Nephron progenitor cell (in vitro differentiated cells): ENCODE measurements at regions not wholly inside any gene's neighbourhood (a gene's known extent, or its start where the extent isn't known, plus 50 kb on each side); places are given as distances from the start of the nearest gene placed in this dataset.

Source experiments
- DNase-seq: peaks from one replicate; pipeline ENCODE4 v3.0.0; 2021
- H3K27ac Mint-ChIP-seq: 2 replicates; pipeline ENCODE4 v1.8.0; 2021; ENCODE audit warnings: mild to moderate bottlenecking, moderate library complexity, mixed read lengths
- H3K27me3 Mint-ChIP-seq: 2 replicates; pipeline ENCODE4 v1.8.0; 2021; ENCODE audit warnings: mild to moderate bottlenecking, low read depth, mixed read lengths; ENCODE audit not compliant: poor library complexity
- H3K36me3 Mint-ChIP-seq: 2 replicates; pipeline ENCODE4 v1.8.0; 2021; ENCODE audit warnings: low read depth, mixed read lengths
- H3K4me1 Mint-ChIP-seq: 2 replicates; pipeline ENCODE4 v1.8.0; 2021; ENCODE audit warnings: mixed read lengths
- H3K4me3 Mint-ChIP-seq: 2 replicates; pipeline ENCODE4 v1.8.0; 2021; ENCODE audit warnings: mild to moderate bottlenecking, moderate library complexity, mixed read lengths
- H3K9me3 Mint-ChIP-seq: 2 replicates; pipeline ENCODE4 v1.8.0; 2021; ENCODE audit warnings: mild to moderate bottlenecking, moderate library complexity, mixed read lengths
- TF ChIP-seq, protein P1 (sequence below): fragments of 200-600 bp; sonication (generic); IDR thresholded peaks from 2 replicates; pipeline ENCODE4 v1.5.0; 2021; ENCODE audit warnings: antibody characterized with exemption

DNA sequence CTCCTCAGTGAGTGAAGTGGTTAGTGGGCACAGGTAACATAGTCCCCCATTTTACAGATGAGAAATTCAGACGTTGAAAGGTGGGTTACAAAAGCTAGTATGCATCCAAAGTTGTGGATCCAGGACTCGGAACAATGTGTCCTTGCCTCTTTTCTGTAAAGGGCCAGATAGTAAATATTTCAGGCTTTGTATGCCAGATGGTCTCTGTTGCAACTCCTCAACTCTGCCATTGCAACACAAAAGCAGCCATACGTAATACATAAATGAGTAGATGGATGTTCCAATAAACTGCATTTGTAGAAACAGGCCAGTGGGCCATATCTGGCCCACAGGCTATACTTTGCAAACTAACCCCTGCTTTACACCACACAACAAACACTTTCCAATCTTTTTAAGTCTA is 166.6 kb upstream of the PKDCC start:
- TF ChIP-seq, protein P1, sequence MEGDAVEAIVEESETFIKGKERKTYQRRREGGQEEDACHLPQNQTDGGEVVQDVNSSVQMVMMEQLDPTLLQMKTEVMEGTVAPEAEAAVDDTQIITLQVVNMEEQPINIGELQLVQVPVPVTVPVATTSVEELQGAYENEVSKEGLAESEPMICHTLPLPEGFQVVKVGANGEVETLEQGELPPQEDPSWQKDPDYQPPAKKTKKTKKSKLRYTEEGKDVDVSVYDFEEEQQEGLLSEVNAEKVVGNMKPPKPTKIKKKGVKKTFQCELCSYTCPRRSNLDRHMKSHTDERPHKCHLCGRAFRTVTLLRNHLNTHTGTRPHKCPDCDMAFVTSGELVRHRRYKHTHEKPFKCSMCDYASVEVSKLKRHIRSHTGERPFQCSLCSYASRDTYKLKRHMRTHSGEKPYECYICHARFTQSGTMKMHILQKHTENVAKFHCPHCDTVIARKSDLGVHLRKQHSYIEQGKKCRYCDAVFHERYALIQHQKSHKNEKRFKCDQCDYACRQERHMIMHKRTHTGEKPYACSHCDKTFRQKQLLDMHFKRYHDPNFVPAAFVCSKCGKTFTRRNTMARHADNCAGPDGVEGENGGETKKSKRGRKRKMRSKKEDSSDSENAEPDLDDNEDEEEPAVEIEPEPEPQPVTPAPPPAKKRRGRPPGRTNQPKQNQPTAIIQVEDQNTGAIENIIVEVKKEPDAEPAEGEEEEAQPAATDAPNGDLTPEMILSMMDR = no peak
- DNase-seq = no peak
- Mint-ChIP-seq H3K36me3 (no peaks in the 10 kb centered on the region), H3K27ac (no peak overlapping the region), H3K4me1 (peaks cover 46% of the 10 kb centered on the region), H3K4me3 (no peak overlapping the region), H3K9me3 (no peaks in the 10 kb centered on the region), H3K27me3 (peaks cover 79% of the 10 kb centered on the region)

DNA sequence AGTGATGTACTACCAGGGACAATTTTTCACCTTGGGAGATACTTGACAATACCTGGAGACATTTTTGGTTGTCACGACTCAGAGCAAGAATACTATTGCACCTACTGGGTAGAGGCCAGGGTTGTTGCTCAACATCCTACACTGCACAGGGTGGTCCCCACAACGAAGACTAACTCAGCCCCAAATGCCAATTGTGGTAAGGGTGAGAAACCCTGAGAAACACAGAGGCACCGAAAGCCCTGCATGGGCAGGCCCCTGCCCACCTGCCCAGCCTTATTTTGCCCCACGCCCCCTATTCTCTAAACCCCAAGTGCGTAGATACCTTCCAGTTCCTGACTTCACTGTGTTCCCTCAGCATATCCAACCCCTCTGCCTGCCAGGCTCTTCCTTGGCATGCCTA is 163.1 kb upstream of the PKDCC start:
- no peak overlapping the region for H3K4me3 Mint-ChIP-seq
- peaks cover 89% of the 10 kb centered on the region for H3K27me3 Mint-ChIP-seq
- no peak for DNase-seq
- H3K9me3 Mint-ChIP-seq = peaks cover 14% of the 10 kb centered on the region
- H3K36me3 Mint-ChIP-seq = no peaks in the 10 kb centered on the region
- no peak overlapping the region for H3K27ac Mint-ChIP-seq
- peaks cover 20% of the 10 kb centered on the region for H3K4me1 Mint-ChIP-seq
- TF ChIP-seq, protein P1 = no peak

DNA sequence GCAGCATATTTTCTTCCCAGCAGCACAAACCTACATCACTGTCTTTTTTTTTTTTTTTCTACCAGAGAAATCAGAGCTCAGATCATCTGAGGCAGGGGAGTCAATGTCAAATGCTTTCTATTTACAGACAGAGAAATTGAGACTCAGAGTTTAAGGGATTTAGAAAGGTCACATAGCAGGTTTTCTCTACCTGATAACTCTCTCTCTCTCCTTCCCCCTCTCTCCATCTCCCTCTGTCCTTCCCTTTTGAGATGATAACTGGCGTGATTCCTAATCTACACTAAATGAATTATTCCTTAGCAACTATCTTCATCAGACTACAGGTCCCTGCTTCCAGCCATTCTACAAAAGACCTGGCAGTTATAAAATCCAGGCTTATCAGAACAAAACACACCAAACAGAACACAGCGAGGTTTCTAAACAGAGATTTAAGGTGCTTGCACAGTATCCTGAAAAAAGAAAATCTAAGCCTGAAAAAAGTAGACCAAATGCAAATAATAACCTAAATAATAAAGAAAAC is 161.6 kb upstream of the PKDCC start:
- peaks cover 94% of the 10 kb centered on the region for H3K27me3 Mint-ChIP-seq
- no peaks in the 10 kb centered on the region for H3K36me3 Mint-ChIP-seq
- no peak overlapping the region for H3K27ac Mint-ChIP-seq
- TF ChIP-seq, protein P1 = no peak
- DNase-seq = no peak
- peaks cover 5% of the 10 kb centered on the region for H3K4me1 Mint-ChIP-seq
- peaks cover 14% of the 10 kb centered on the region for H3K9me3 Mint-ChIP-seq
- H3K4me3 Mint-ChIP-seq = no peak overlapping the region

- Mint-ChIP-seq H3K4me1 (peaks cover 5% of the 10 kb centered on the region), H3K36me3 (no peaks in the 10 kb centered on the region), H3K4me3 (no peak overlapping the region), H3K9me3 (peaks cover 14% of the 10 kb centered on the region), H3K27ac (no peak overlapping the region), H3K27me3 (peaks cover 95% of the 10 kb centered on the region)
- DNase-seq = no peak
- TF ChIP-seq, protein P1 = no peak
These were observed 161.1 kb upstream of the PKDCC start for GRCh38 chr2:41886757-41887156.

- peaks cover 93% of the 10 kb centered on the region for H3K27me3 Mint-ChIP-seq
- no peak overlapping the region for H3K27ac Mint-ChIP-seq
- H3K9me3 Mint-ChIP-seq = peaks cover 14% of the 10 kb centered on the region
- no peaks in the 10 kb centered on the region for H3K4me1 Mint-ChIP-seq
- TF ChIP-seq, protein P1 = no peak
- DNase-seq = no peak
- no peak overlapping the region for H3K4me3 Mint-ChIP-seq
- no peaks in the 10 kb centered on the region for H3K36me3 Mint-ChIP-seq
These were observed 157.5 kb upstream of the PKDCC start for GRCh38 chr2:41890341-41890740.

DNA sequence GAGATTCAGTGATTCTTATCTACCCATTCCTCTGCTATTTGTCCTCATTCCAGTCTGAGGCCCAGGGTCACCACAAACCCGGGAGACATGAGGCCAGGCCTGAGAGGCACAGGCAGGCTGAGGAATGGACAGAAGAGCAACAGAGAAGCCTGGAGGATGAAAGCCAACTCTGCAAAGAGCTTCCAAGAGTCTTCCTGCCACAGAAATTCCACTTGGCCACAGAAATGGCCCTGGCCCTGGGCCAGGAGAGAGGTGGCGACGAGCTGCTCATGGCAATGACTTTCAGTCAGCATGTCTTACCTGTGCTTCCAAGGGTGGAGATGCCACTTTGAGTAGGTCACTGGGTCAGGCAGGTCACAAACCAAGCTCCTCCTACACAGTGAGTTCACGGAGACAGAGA is 155.3 kb upstream of the PKDCC start:
- Mint-ChIP-seq H3K27ac (no peak overlapping the region), H3K36me3 (no peaks in the 10 kb centered on the region), H3K27me3 (peaks cover 94% of the 10 kb centered on the region), H3K9me3 (peaks cover 9% of the 10 kb centered on the region), H3K4me3 (no peak overlapping the region), H3K4me1 (no peaks in the 10 kb centered on the region)
- DNase-seq = no peak
- TF ChIP-seq, protein P1 = no peak
